ENCODE measurements at regions not wholly inside any gene's neighbourhood (a gene's known extent, or its start where the extent isn't known, plus 50 kb on each side); places are given as distances from the start of the nearest gene placed in this dataset.

GRCh38 chr2:109067631-109068125, 61.3 kb upstream of the SH3RF3 start:
- DNase-seq = no peak
- no peaks in the 10 kb centered on the region for H3K9me3 ChIP-seq (ENCODE audit: control insufficient read depth in 2 of 3, insufficient read depth in 1 of 3, low read length in 3 of 3)
- no peaks in the 10 kb centered on the region for H3K36me3 ChIP-seq (ENCODE audit: control insufficient read depth in 2 of 3, insufficient read depth in 3 of 3, low read length in 3 of 3)
- no peak overlapping the region for H3K4me3 ChIP-seq (ENCODE audit: low read length in 3 of 3)
- no peak for TF ChIP-seq CTCF (IDR thresholded peaks at IDR 0.05; ENCODE audit: borderline replicate concordance, extremely low read depth, insufficient read depth)
- H3K27ac ChIP-seq (ENCODE audit: low read depth in 2 of 2, low read length in 2 of 2) = peak overlapping the region in 1 of 2 donors; percentile 40
- H3K27me3 ChIP-seq (ENCODE audit: control insufficient read depth, insufficient read depth, low read length) = no peaks in the 10 kb centered on the region
- H3K9ac ChIP-seq (ENCODE audit: low read length in 3 of 3) = no peak overlapping the region
- peaks cover 0 to 4% (median 3%) of the 10 kb centered on the region in 3 donors for H3K4me1 ChIP-seq (ENCODE audit: control insufficient read depth in 2 of 3, insufficient read depth in 2 of 3, low read depth in 1 of 3, low read length in 3 of 3)
- FAIRE-seq = no peak
- intact Hi-C loops (cut with DNase I) = no loop called here

- Histone ChIP-seq H3K4me3 (ENCODE audit: low read length in 3 of 3) (no peak overlapping the region), H3K9me3 (ENCODE audit: control insufficient read depth in 2 of 3, insufficient read depth in 1 of 3, low read length in 3 of 3) (no peaks in the 10 kb centered on the region), H3K36me3 (ENCODE audit: control insufficient read depth in 2 of 3, insufficient read depth in 3 of 3, low read length in 3 of 3) (no peaks in the 10 kb centered on the region), H3K4me1 (ENCODE audit: control insufficient read depth in 2 of 3, insufficient read depth in 2 of 3, low read depth in 1 of 3, low read length in 3 of 3) (peaks cover 0 to 4% (median 3%) of the 10 kb centered on the region in 3 donors), H3K9ac (ENCODE audit: low read length in 3 of 3) (no peak overlapping the region), H3K27ac (ENCODE audit: low read depth in 2 of 2, low read length in 2 of 2) (no peak overlapping the region), H3K27me3 (ENCODE audit: control insufficient read depth, insufficient read depth, low read length) (no peaks in the 10 kb centered on the region)
- DNase-seq (no peak), FAIRE-seq (no peak)
- no peak for TF ChIP-seq CTCF (IDR thresholded peaks at IDR 0.05; ENCODE audit: borderline replicate concordance, extremely low read depth, insufficient read depth)
- intact Hi-C loops (cut with DNase I) = no loop called here
These were observed 61.9 kb upstream of the SH3RF3 start for GRCh38 chr2:109066917-109067597.

GRCh38 chr2:109066501-109066900, 62.5 kb upstream of the SH3RF3 start:
- Histone ChIP-seq H3K27me3 (ENCODE audit: control insufficient read depth, insufficient read depth, low read length) (no peaks in the 10 kb centered on the region), H3K36me3 (ENCODE audit: control insufficient read depth in 2 of 3, insufficient read depth in 3 of 3, low read length in 3 of 3) (no peaks in the 10 kb centered on the region), H3K27ac (ENCODE audit: low read depth in 2 of 2, low read length in 2 of 2) (no peak overlapping the region), H3K9me3 (ENCODE audit: control insufficient read depth in 2 of 3, insufficient read depth in 1 of 3, low read length in 3 of 3) (no peaks in the 10 kb centered on the region), H3K4me3 (ENCODE audit: low read length in 3 of 3) (no peak overlapping the region), H3K9ac (ENCODE audit: low read length in 3 of 3) (no peak overlapping the region), H3K4me1 (ENCODE audit: control insufficient read depth in 2 of 3, insufficient read depth in 2 of 3, low read depth in 1 of 3, low read length in 3 of 3) (peaks cover 0 to 4% (median 3%) of the 10 kb centered on the region in 3 donors)
- intact Hi-C loops (cut with DNase I) = no loop called here
- DNase-seq (no peak), FAIRE-seq (no peak)
- no peak for TF ChIP-seq CTCF (IDR thresholded peaks at IDR 0.05; ENCODE audit: borderline replicate concordance, extremely low read depth, insufficient read depth)
